Lung (tissue), 11 donors: ENCODE measurements at regions not wholly inside any gene's neighbourhood (a gene's known extent, or its start where the extent isn't known, plus 50 kb on each side); places are given as distances from the start of the nearest gene placed in this dataset.
A peak's percentile ranks its signal among the peaks of the same experiment; 100 is the strongest.

ENCODE experiments used
- ATAC-seq: fragments of 200-7000 bp; cut with Tn5 transposase; one replicate; pipeline ENCODE4 v1.9.1; 2020; ENCODE audit warnings: moderate number of reproducible peaks; ENCODE audit not compliant: insufficient read depth, low FRiP score
- DNase-seq, 3 donors: peaks; one replicate each; pipeline ENCODE4 v3.0.0-alpha.2; 2013 to 2017
- H3K27ac ChIP-seq, 2 donors: one replicate each; pipeline ENCODE4 v1.5.1; 2013; ENCODE audit warnings: mild to moderate bottlenecking in 2 of 2, moderate library complexity in 2 of 2, control low read depth in 1 of 2, inconsistent platforms in 1 of 2, low read depth in 1 of 2, low read length in 1 of 2
- H3K27me3 ChIP-seq, 3 donors: one replicate each; pipeline ENCODE4 v1.5.1; 2013; ENCODE audit warnings: low read length in 2 of 3; ENCODE audit not compliant: control insufficient read depth in 3 of 3, insufficient read depth in 3 of 3
- H3K36me3 ChIP-seq, 4 donors: one replicate each; pipeline ENCODE4 v1.5.1; 2013; ENCODE audit warnings: low read length in 4 of 4, mild to moderate bottlenecking in 1 of 4, moderate library complexity in 1 of 4; ENCODE audit not compliant: control insufficient read depth in 4 of 4, insufficient read depth in 4 of 4
- H3K4me1 ChIP-seq, 5 donors: one replicate each; pipeline ENCODE4 v1.5.1; 2013; ENCODE audit warnings: low read length in 5 of 5, mild to moderate bottlenecking in 2 of 5, moderate library complexity in 1 of 5; ENCODE audit not compliant: control insufficient read depth in 5 of 5, insufficient read depth in 5 of 5
- H3K4me3 ChIP-seq: one replicate; pipeline ENCODE4 v1.5.1; 2013; ENCODE audit warnings: mild to moderate bottlenecking, control low read depth, moderate library complexity
- H3K9ac ChIP-seq, 2 donors: one replicate each; pipeline ENCODE4 v1.5.1; 2013; ENCODE audit warnings: low read length in 2 of 2, control low read depth in 1 of 2; ENCODE audit not compliant: insufficient read depth in 1 of 2
- H3K9me3 ChIP-seq, 4 donors: one replicate each; pipeline ENCODE4 v1.5.1; 2013; ENCODE audit warnings: low read length in 3 of 4, mild to moderate bottlenecking in 1 of 4, moderate library complexity in 1 of 4; ENCODE audit not compliant: control insufficient read depth in 4 of 4, insufficient read depth in 3 of 4
- CTCF ChIP-seq: IDR thresholded peaks from 2 replicates; pipeline ENCODE4 v1.5.1; 2012; ENCODE audit warnings: mild to moderate bottlenecking; ENCODE audit errors: control extremely low read depth, extremely low read depth
- WGBS, 2 donors: extraction: QIAGEN DNeasy Blood & Tissue Kit; methylation state at CpG; one replicate each; pipeline ENCODE4 v1.1.7; 2013; 5-methylcytosine and 5-hydroxymethylcytosine counted together
- donor health status: control.
- donor health status: control.
- donor health status: Bipolar disorder and iron deficiency.
- donor health status: healthy.
- donor health status: DM: yes; HTN: yes; CAD: no.

DNA sequence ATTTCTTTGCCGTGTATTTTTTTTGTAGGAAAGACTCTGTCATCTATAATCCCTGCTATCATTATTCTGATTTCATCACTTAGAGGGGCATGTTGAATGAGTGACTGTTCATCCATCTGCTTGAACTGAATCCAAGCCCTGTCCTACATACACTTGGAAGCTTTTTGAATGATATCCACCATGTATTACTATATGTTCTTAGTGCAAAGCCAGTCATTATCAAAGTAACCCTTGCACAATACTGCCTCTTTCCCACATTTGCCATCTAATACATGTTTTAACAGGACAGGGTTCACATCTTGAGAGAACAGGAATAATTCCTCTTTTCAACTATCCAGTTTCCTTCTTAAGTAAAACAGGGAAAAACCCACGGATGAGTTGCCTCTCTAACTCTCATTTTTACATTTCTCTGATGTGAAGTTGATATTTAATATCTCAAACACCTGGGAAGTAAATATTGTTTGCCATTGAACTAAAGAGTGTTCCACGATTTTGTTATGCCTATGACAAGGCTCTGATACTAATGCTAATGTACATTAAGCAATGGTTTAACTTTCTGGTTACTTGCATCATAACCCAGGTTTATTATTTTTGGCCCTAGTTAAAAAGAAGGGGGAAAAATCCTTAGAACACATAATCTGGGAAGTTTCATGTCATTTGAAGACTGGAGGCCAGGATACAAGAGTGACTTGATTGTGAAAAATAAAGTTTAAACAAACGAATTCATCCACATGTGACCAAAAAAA, 103.7 kb upstream of the TARS1 start:
- TF ChIP-seq CTCF, result no peak
- peak in 1 of 3 donors; percentile 20 for DNase-seq
- Histone ChIP-seq H3K36me3 (no peaks in the 10 kb centered on the region), H3K9me3 (no peaks in the 10 kb centered on the region), H3K9ac (no peak overlapping the region), H3K27ac (no peak overlapping the region), H3K4me1 (peaks cover 0 to 25% (median 0%) of the 10 kb centered on the region in 5 donors), H3K27me3 (no peaks in the 10 kb centered on the region), H3K4me3 (no peak overlapping the region)
- ATAC-seq, result no peak
- WGBS, 2 donors, result 64 to 80% methylated on average over 4 of the region's 4 CpGs

DNA sequence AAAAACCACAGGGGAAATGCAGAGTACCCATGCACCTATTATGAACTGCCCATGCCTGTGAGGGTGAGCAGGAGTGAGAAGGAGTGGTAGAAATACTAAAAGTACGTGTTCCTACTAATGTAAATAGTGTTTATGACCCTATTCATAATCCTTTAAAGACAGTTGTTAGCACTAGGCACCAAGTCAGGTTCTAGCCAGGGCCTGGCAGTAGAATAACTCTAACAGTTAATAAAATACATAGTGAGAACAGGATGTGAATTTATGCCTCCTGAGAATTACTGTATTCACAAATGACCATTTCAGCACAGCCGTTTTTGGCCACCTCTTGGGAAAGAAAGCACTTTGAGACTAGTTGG, 103.2 kb upstream of the TARS1 start:
- WGBS, 2 donors, result 52 to 71% methylated on average over 2 of the region's 2 CpGs
- Histone ChIP-seq H3K36me3 (no peaks in the 10 kb centered on the region), H3K27ac (no peak overlapping the region), H3K9ac (no peak overlapping the region), H3K27me3 (no peaks in the 10 kb centered on the region), H3K4me3 (no peak overlapping the region), H3K9me3 (no peaks in the 10 kb centered on the region), H3K4me1 (peaks cover 0 to 25% (median 0%) of the 10 kb centered on the region in 5 donors)
- DNase-seq, result peak in 2 of 3 donors; percentile 39 to 55
- ATAC-seq, result no peak
- TF ChIP-seq CTCF, result no peak

- DNase-seq, result peak in 1 of 3 donors; percentile 19
- Histone ChIP-seq H3K36me3 (no peaks in the 10 kb centered on the region), H3K27me3 (no peaks in the 10 kb centered on the region), H3K27ac (no peak overlapping the region), H3K4me3 (no peak overlapping the region), H3K9me3 (no peaks in the 10 kb centered on the region), H3K9ac (no peak overlapping the region), H3K4me1 (peaks cover 0 to 25% (median 0%) of the 10 kb centered on the region in 5 donors)
- no peak for ATAC-seq
- no peak for TF ChIP-seq CTCF
- 84% methylated on average over 4 of the region's 4 CpGs for WGBS, 2 donors
Observed at GRCh38 chr5:33338336-33339110, 102.2 kb upstream of the TARS1 start.
